ENCODE measurements at regions not wholly inside any gene's neighbourhood (a gene's known extent, or its start where the extent isn't known, plus 50 kb on each side); places are given as distances from the start of the nearest gene placed in this dataset.

GRCh38 chr2:16335604-16335930 lies 330.1 kb downstream of the CYRIA start:
- Histone ChIP-seq H3K27me3 (no peaks in the 10 kb centered on the region), H3K9me3 (no peaks in the 10 kb centered on the region), H3K4me3 (no peak overlapping the region), H3K4me1 (no peaks in the 10 kb centered on the region), H3K27ac (no peak overlapping the region), H3K36me3 (no peaks in the 10 kb centered on the region)
- no peak for TF ChIP-seq CTCF (IDR thresholded peaks at IDR 0.05)
- no peak for TF ChIP-seq EP300 (IDR thresholded peaks at IDR 0.05)
- no peak for TF ChIP-seq POLR2AphosphoS5 (IDR thresholded peaks at IDR 0.05)
- WGBS: 100% methylated on average over 1 of the region's 1 CpG
- no peak for DNase-seq (ENCODE audit: low spot score in 2 of 2)

- Histone ChIP-seq H3K4me3 (no peak overlapping the region), H3K27me3 (no peaks in the 10 kb centered on the region), H3K4me1 (no peaks in the 10 kb centered on the region), H3K36me3 (no peaks in the 10 kb centered on the region), H3K27ac (no peak overlapping the region), H3K9me3 (no peaks in the 10 kb centered on the region)
- TF ChIP-seq POLR2A (IDR thresholded peaks at IDR 0.05) (no peak), CTCF (IDR thresholded peaks at IDR 0.05) (no peak), POLR2AphosphoS5 (IDR thresholded peaks at IDR 0.05) (no peak), EP300 (IDR thresholded peaks at IDR 0.05) (no peak)
- no peak for DNase-seq (ENCODE audit: low spot score in 2 of 2)
- WGBS: 61% methylated on average over 2 of the region's 2 CpGs
These were observed 330.6 kb downstream of the CYRIA start for GRCh38 chr2:16334886-16335603.

DNA sequence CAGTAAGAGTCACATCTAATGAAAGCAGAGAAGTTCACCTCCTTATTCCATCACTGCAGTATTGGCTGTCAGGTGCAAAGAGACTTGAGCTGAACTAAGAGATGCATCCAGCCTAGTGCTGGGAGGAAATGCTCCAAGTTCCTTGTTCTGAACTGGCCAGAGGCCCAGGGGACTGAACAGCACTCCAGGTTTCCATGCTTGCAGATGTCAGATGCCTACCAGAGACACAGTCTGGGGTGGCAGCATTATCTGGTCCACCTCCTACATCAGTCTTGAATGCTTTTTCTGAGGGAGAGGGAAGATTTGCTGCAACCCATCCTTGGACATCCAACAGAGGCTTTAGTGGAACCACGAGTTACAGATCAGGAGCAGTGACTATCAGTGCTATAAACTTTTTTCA lies 331.3 kb downstream of the CYRIA start:
- Histone ChIP-seq H3K4me3 (no peak overlapping the region), H3K36me3 (no peaks in the 10 kb centered on the region), H3K27ac (no peak overlapping the region), H3K27me3 (no peaks in the 10 kb centered on the region), H3K9me3 (no peaks in the 10 kb centered on the region), H3K4me1 (no peaks in the 10 kb centered on the region)
- no peak for DNase-seq (ENCODE audit: low spot score in 2 of 2)
- 70% methylated on average over 1 of the region's 1 CpG for WGBS
- TF ChIP-seq EP300 (IDR thresholded peaks at IDR 0.05) (no peak), POLR2AphosphoS5 (IDR thresholded peaks at IDR 0.05) (no peak), CTCF (IDR thresholded peaks at IDR 0.05) (no peak), POLR2A (IDR thresholded peaks at IDR 0.05) (no peak)

DNA sequence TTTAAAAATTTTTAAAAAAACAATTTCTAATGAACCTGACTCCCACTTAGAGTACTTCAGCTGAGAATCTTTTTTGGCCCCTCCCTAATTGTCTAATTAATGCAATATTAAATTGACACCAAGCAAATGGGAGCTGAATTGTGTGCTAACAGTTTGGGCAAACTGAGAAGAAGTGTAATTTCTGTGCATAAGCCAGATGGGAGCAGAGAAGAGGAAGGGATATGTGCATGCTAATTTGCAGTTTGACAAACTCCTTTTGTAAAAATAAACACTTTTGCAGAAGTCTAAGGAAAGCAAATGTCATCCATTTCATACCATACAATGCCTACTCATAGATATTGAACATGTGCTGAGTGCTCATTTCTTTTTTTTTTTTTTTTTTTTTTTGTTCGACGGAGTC lies 332.0 kb downstream of the CYRIA start:
- no peaks in the 10 kb centered on the region for H3K4me1 ChIP-seq
- no peaks in the 10 kb centered on the region for H3K27me3 ChIP-seq
- H3K36me3 ChIP-seq: no peaks in the 10 kb centered on the region
- TF ChIP-seq EP300 (IDR thresholded peaks at IDR 0.05) (no peak), POLR2A (IDR thresholded peaks at IDR 0.05) (no peak), POLR2AphosphoS5 (IDR thresholded peaks at IDR 0.05) (no peak), CTCF (IDR thresholded peaks at IDR 0.05) (no peak)
- WGBS: 67% methylated on average over 2 of the region's 2 CpGs
- H3K9me3 ChIP-seq: no peaks in the 10 kb centered on the region
- no peak overlapping the region for H3K27ac ChIP-seq
- no peak overlapping the region for H3K4me3 ChIP-seq
- no peak for DNase-seq (ENCODE audit: low spot score in 2 of 2)

DNA sequence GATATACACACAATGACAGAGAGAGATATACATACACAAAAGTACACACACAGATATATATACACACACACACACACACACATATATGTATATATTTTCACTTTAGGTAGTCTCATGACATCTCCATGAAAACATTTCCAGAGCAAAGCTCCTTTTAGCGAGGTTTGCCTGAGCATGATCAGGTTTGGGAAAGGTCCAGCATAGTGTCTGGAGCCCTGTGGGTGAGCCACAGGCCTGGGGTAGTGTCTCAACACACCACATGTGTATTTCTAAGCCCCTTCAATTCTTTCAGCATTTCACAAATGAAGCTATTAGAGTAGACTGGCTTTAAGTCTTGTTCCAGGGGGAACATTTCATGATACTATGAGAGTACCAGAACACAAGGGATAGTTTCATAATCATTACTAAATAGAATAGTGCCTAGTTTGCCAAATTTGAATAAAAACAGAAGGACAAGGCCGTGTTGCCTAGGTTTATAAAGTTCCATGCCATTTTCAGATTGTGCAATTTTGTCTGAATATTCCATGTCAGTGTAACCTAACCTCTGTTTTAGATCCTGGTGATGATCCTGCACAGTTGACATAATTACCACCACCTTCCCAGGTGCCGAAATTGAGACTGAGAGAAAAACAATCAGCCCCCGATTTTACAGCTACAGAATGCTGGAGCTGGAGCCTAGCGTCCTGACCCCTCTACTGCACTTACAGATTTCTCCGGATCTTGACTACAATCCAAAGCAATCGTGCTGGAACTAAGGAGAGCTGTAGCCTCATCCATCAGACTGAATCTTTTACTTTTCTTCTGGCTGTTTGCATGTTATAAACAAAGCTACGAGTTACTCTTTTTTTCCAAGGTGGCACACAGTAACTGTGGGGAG lies 332.7 kb downstream of the CYRIA start:
- 52% methylated on average over 8 of the region's 8 CpGs for WGBS
- Histone ChIP-seq H3K9me3 (no peaks in the 10 kb centered on the region), H3K4me1 (no peaks in the 10 kb centered on the region), H3K27me3 (no peaks in the 10 kb centered on the region), H3K27ac (no peak overlapping the region), H3K36me3 (no peaks in the 10 kb centered on the region), H3K4me3 (no peak overlapping the region)
- TF ChIP-seq EP300 (IDR thresholded peaks at IDR 0.05) (no peak), CTCF (IDR thresholded peaks at IDR 0.05) (no peak), POLR2A (IDR thresholded peaks at IDR 0.05) (no peak), POLR2AphosphoS5 (IDR thresholded peaks at IDR 0.05) (no peak)
- no peak for DNase-seq (ENCODE audit: low spot score in 2 of 2)
